HL-60/S4 treated with retinoic acid at 250 ng/mL for 4 days and 3 days (cell line): ENCODE measurements at regions not wholly inside any gene's neighbourhood (a gene's known extent, or its start where the extent isn't known, plus 50 kb on each side); places are given as distances from the start of the nearest gene placed in this dataset.
"Not testable (repeated sequence)": the region's sequence is repeated elsewhere in the genome, so short reads cannot be mapped to it uniquely, and the experiment has no call there.

Source experiments
- in situ Hi-C: fragments of 300-500 bp; cut with MboI; formaldehyde crosslinking; loops from 2 replicates; pipeline ENCODE4 v1.7.0; 2022; ENCODE audit warnings: low sequenced_read_pairs

GRCh38 chr13:48879854-48880253, 95.9 kb upstream of the FNDC3A start:
- in situ Hi-C loops = no loop called here

DNA sequence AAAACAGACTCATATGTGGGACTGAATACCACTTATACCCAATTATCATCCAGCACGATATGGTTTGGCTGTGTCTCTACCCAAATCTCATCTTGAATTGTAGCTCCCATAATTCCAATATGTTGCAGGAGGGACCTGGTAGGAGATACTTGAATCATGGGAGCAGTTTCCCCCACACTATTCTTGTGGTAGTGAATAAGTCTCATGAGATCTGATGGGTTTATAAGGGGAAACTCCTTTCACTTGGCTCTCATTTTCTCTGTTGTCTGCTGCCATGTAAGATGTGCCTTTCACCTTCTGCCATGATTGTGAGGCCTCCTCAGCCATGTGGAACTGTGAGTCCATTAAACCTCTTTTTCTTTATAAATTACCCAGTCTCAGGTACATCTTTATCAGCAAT, 91.9 kb upstream of the FNDC3A start:
- in situ Hi-C loops = not testable (repeated sequence)

DNA sequence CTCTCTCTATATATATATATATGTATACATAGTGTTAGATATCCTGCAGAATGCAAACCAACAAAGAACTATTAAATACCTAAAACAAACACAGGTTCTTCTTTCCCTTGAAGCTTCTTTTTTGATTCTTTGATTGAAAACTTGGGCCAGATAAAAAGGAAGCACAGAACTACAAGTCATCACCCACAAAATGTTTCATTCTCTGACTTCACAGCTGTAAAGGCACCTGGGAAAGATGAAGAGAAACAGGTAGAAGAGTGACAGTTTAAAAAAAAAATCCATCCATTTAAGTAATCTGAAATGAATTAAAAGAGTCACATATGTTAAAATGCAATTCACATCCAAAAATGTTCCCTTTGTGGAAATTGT, 90.7 kb upstream of the FNDC3A start:
- in situ Hi-C loops = no loop called here

GRCh38 chr13:48888613-48889012, 87.1 kb upstream of the FNDC3A start:
- in situ Hi-C loops = no loop called here

DNA sequence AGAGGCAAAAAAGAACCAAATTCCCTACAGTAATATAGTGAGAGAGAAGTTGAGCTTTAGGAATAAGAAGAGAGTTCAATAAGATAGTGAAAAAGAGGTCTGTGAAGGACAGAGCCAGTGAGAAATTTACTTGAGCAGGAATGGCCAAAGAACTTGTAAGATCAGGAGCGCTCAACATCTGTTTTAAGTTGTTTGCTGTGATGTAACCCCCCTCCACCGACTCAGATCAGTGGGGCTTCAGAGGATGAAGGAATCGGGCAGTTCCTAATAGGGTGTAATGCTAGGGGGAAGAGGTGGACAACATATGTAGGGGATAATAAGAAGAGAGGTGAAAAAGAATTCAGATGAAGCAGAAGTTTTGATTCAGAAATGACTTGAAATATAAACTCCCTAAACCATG, 85.3 kb upstream of the FNDC3A start:
- in situ Hi-C loops = no loop called here

DNA sequence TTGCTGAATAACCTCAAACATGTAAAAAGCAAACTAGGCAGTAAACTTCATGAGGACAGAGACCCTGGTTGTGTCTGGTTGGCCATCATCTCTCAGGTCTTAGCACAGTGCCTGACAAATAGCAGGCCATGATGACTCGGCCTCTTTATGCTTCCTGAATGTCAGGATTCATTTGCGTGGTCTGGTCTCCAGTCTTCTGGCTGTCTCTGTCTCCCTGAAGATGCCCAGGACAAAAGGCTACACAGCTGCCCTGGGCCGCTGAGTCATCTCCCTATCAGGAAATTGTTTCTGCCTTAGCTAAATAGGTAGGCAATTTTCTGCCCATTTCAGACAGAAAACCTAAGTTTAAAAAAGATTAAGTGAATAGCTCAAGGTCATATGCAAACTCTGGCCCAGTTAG, 84.1 kb upstream of the FNDC3A start:
- in situ Hi-C loops = no loop called here

GRCh38 chr13:48892053-48892687, 83.5 kb upstream of the FNDC3A start:
- in situ Hi-C loops = no loop called here

DNA sequence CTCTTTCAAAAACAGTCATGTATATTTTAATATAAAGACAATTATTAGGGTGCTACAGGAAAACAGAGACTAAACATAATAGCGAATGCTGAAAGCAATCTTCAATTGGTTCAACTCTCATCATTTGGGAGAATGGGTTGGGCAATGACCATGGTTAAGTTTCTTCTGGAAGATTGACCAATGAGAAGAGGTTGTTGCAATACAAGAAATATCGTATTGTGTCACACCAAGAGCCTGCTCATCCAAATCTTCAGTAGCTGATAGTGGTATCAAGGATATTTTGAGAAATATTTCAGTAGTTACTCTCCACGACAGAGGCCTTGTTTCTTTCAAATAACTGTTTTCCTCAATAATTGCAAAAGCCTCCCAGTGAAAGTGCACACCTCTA, 83.0 kb upstream of the FNDC3A start:
- in situ Hi-C loops = no loop called here

GRCh38 chr13:48896312-48896711, 79.4 kb upstream of the FNDC3A start:
- in situ Hi-C loops = no loop called here

DNA sequence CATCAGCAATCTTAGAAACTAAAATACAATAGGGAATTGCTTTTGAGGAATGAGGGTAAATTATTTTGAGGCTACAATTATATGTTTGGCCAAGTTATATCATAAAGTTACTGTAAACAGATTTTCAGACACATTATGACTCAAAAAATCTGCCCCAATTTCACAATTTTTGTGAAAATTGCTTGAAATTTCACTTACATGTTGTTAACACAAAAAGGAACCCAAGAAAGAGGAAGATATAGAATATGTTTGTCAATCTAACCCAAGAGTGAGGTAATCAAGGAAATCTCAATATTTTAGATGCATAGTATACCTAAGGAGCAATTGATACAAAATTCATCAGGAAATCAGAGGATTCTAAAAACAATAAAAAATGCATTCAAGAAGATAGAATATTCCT, 73.9 kb upstream of the FNDC3A start:
- in situ Hi-C loops = no loop called here

DNA sequence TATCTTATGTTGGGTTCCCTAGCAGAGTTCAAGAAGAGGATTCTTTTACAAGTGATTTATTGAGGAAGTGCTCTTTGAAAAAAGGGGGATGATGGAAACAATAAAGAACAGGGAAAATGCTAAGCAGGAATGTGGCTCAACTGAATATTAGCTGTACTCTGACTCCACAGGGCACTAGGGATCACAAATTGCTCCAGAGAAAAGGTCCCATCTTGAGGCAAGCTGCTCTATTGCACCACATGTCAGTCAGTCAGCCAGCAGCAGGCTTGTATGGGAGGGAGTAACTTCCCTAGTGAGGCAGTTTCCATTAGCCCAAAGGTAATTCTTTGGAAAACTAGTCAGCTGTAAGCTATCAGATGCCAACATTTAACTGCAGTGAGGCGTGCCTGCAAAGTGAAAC, 73.3 kb upstream of the FNDC3A start:
- in situ Hi-C loops = no loop called here

DNA sequence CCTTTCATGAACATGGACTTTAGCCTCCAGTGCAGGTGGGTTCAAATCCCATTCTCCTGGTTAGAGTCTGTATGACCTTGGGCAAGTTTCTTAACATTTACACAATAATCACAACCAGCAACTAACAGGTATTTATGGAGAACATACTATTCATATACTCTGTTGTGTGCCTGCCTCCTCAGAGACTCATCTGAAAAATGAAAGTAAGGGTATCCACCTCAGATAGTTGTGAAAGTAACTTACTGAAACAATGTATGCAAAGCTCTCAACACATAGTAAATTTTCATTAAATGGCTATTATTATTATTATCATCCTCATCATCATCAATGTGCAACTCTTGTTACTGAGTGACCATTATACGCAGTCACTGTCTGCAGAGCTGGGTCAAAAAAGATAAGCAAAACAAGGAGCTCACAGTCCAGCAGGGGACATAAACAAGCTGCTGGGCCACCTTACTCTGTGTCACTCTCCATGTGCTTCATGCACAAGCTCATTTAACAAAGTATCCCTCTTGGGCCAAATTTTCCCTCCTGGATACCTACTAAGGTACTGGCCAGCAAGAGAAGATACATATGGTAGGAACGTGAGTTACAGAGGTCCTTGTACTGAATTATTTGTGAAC, 70.9 kb upstream of the FNDC3A start:
- in situ Hi-C loops = no loop called here

DNA sequence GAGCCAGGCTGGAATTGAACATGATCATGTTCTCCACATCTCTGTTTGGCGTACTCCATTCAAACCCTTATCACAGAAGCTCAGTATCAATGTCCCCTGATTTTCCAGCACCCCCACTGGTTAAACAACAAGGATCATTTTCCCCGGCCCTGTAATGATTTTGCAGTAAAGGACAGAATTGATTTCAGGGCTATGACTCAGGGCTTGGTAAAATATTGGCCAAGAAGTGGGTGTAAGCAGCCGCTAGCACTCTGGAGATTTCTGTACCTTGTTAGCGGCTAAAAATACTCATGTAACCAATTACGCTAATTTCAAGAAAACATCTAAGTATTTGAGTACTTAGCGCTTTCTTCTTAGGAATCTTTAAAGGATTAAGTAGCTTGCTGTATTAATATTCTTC, 69.5 kb upstream of the FNDC3A start:
- in situ Hi-C loops = no loop called here

DNA sequence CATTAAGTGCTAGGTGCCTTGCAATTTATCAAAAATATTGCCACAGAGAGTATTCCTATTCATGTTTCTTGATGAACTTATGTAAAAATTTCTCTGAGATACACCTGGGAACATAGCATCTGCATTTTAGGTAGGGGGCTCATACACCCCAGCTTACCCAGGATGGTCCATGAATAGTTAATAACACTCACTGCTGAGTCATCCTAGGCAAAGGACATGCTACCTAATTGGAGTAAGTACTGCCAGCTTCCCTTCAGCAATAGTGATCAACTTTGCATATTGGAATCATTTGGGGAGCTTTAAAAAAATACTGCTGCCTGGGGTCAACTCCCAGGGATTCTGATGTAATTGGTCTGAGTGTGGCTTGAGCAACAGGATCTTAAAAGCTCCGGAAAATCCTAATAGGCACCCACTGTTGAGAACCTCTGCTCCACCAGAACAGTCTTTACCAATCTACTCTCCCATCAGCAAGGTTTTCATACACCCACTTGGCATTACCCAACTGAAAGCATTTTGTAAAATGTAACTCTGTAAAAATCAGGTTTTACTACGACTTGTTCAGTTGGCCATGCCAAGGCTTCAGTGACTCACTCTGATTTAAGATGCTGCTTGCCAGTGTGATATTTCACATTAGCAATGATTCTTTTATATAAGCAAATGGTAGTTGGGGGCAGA, 67.2 kb upstream of the FNDC3A start:
- in situ Hi-C loops = no loop called here

DNA sequence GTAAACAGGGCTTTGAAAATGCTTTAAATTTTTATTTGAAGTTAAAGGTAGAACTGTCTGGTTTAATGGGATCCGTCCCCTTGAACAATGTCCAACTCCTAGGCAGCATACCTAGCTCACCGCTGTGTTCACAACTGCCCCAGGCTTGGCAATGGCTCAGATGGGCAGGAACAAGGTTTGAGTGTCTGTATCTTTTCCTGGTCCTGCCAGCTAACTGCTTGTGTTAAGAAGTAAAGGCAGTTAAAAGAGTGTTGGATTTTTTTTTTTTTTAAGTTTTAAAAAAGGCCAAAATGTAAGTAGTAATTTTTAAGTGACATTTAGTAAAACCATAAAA, 66.7 kb upstream of the FNDC3A start:
- in situ Hi-C loops = no loop called here

DNA sequence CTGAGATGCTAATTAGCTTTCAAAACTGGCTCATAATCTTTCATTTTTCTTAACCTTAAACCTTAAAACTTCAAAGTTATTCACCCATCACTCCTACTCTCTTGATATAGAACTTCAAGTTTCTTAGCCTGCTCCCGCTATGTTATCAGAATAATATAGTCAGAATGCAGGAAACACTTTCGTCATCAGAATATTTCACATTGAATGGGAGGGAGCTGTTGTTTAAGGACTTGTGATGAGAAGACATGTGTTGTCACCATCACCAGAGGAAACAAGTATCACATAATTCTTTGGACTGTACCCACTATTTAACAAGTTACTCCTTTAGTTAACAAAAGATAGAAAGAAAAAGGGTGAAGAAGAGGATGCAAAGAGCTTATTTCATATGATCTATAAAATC, 65.0 kb upstream of the FNDC3A start:
- in situ Hi-C loops = no loop called here

DNA sequence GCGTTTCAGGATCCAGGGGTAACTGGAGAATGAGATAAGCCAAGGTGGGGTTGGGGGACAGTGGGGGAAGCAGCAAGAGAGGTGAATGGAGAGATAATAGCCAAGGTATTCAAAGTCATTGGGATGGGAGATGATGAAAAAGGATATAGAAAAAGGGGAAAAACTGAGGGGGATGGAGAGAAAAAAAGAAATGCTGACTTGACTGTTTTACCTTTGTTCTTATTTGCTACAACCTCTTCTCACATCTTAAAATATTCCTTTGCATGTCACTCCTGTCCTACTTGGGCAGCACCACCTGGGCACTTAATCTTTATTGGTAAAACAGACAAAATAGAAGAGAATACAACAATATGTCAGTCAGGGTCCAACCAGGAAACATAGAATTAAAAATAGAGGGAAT, 56.0 kb upstream of the FNDC3A start:
- in situ Hi-C loops = no loop called here

DNA sequence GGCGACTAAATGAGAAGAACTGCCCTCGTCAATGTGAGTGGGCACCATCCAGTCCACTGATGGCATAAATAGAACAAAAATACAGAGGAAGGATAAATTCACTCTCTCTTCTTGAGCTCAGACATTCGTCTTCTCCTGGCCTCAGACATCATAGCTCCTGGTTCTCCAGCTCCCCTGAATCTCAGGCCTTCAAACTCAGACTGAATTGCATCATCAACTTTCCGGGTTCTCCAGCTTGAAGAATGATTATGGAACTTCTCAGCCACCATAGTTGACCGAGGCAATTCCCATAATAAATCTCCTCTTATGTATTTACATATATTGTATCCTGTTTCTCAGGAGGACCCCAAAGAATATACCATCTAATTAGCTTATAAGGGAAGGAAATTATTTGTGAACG, 55.0 kb upstream of the FNDC3A start:
- in situ Hi-C loops = no loop called here

- in situ Hi-C loops = no loop called here
Measured at GRCh38 chr13:48923376-48923775, 52.3 kb upstream of the FNDC3A start.

- in situ Hi-C loops = no loop called here
Measured at GRCh38 chr13:48925001-48925400, 50.7 kb upstream of the FNDC3A start.
